Ammon's horn (tissue), 1 donor: ENCODE measurements at regions not wholly inside any gene's neighbourhood (a gene's known extent, or its start where the extent isn't known, plus 50 kb on each side); places are given as distances from the start of the nearest gene placed in this dataset.
"Not testable (repeated sequence)": the region's sequence is repeated elsewhere in the genome, so short reads cannot be mapped to it uniquely, and the experiment has no call there.

ENCODE experiments used
- DNase-seq: peaks from one replicate; pipeline ENCODE4 v3.0.0-alpha.2; 2016; ENCODE audit warnings: low spot score

DNA sequence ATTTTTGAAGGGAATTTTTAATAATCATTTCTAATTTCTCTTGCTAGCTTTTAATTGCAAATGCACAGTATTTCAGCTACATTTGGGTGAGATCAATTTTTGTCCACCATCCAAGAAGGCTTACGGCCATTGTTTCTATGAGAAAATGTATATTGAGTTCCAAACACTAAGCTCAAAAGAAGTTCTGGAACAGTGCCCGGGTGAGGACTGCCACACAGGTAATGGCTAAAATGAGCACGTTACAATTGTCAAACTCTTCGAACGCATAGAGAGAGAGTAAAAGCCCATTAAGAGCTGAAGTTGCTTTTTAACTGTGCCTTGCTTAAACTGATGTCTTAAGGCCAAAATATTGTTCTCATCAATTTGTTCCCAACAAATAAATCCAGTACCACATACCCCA is 755.0 kb downstream of the DIAPH3 start:
- no peak for DNase-seq

DNA sequence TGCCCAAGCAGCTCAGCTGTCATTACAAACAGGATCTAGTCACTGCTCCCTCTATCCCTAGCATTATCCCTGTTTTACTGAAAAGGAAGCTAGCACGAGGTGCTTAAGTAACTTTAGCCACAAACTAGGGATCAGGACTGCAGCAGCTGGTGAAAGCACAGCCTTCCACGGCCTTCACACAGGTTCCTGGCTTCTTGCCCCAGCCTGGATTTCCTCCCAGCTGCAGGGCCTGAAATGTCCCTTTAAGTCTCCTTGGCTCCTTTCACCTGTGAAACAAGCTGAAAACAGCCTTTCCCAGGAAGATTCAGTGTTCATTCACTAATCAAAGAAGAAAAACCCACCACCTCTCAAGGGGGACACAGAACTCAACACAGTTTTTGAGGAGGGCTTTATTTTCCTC is 754.5 kb downstream of the DIAPH3 start:
- peak; percentile 35 for DNase-seq

GRCh38 chr13:59409634-59410200 is 754.0 kb downstream of the DIAPH3 start:
- no peak for DNase-seq

DNA sequence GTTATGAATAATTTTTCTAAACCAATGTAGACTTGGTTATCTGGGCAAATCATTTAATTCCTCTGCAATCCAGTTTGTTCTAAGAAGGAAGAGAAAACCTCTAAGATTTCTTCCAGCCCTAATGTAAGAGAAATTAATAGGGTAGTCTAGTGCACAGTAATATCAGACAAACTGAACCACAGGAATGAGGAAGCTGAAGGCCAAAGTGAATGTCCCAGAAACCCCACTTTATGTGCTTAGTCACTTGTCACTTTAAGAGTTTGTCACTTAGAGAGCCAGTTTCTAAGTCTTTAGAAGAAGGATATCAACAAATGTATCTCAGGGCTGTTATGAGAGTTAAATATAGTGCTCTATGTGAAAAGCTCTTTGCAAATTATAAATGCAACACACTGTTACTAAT is 750.6 kb downstream of the DIAPH3 start:
- DNase-seq: no peak

DNA sequence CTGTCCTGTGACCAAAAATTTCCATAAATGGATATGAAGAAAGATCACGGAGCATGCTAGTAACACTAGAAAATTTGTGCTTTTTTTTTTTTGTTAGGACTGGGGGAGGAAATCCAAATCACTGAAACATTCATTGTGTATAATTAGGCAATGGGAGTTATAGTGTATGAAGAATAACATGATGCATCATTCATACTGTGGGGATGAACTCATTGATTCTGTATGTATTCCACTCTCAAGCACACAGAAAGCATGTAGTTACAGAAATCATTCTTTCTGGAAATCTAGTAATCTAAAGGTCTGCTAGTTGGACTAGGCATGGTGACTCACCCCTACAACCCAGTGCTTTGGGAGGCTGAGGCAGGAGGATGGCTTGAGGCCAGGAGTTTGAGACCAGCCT is 749.7 kb downstream of the DIAPH3 start:
- DNase-seq: no peak

DNA sequence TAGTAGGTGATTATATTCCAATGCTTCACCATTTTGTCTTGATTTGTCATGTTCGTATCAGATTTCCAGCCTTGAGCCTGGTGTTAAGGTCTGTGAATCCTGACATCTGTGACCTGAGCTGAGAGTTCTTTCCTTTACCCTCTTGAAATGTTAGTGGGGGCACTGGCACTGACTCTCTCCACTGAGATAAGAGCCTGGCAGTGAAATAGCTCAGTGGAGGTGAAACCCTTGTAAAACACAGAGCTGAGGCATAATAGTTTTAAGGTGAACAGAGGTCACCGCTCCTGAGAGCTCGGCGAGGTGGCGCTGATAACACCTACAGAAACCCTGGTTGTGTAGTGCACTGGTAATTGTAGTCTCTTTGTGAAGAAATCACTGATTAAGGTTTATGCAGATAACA is 748.2 kb downstream of the DIAPH3 start:
- no peak for DNase-seq

- no peak for DNase-seq
Observed at GRCh38 chr13:59416561-59416960, 747.2 kb downstream of the DIAPH3 start.

DNA sequence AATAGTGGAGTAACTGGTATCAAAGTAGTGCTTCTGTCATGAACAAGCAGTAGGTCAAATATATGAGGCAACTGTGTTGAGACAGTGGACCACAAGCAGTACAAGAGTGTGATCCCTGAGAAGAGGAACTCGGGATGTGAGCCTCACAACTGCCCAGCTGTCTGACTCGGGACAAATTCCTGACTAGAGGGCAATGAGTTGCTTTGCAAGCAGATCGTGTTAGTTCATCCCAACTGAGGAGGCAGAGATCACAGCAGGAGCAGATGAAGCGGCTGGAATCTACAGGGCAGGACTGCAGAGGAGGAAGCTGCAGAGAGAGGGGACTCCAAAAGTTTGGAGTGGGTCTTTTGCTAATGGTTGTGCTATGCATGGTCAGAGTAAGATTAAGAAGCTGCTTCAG is 741.1 kb downstream of the DIAPH3 start:
- DNase-seq: no peak

- no peak for DNase-seq
Observed at GRCh38 chr13:59423708-59424340, 739.9 kb downstream of the DIAPH3 start.

DNA sequence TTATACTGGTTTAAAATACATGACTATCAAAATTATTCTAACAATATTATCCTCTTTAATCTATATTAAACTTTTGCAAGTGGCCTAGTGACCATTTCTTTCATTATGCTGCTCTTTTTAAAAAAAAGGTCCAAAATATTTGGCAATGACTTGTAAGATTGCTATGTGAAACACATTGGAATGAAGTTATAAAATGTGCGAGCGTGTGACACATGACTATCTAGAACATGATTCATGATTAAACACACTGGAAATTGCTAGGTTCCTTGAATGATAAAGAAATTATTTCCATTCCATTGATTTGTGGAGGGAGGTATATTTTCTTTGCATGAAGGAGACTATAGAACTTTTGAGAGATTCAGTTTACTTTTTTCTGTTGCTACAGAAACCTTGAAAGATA is 739.1 kb downstream of the DIAPH3 start:
- DNase-seq: no peak

GRCh38 chr13:59425211-59425741 is 738.5 kb downstream of the DIAPH3 start:
- DNase-seq: no peak

DNA sequence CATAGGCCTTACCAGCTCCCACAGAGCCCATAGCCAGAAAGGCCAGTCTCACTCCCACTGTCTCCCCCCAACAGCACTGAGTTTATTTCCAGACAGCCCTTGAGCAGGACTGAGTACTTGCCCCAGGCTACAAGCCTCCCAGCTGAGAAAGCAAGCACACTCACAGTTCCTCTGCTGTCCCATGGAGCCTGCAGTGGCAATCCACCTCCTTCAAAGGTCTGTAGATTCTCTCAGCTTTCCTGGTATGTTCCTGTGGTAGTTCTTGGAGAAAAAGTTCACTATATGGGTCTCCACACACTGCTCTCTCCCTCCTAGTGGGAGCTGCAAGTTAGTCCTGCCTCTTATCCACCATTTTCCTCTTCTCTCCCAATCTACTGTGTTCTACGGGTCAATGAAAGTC is 728.7 kb downstream of the DIAPH3 start:
- no peak for DNase-seq

DNA sequence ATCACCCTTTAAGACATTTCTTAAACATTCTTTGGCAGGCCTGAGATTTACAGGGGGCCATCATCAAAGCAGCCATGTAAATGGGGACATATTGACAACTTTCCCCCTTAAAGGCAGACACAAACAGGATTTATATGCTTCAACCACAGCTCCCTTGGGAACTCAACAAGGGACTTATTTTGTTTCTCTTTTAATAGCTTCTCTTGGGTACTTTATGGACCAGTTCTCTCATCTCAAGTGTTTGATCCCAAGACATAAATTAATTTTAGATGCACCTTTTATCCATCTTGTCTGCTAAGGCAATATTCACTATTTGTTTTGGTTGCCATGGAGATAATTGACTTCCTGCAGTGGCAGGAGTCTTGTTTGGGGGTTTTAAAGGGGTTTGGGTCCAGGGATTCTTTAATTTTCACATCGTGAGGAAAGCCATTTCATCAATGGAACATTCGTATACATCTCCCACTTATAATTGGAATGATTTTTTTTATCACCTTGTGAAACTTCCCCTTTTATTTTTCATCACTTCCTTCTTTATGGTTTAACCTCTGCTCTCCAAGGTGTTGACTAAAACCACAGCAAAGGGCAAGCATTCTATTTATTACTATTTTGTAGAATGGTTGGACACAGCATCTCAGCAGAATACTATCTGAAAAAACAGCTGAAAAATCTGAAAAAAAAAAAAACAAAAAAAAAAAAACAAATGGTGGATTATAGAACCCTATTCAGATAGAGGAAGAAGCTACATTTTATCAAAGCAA is 726.0 kb downstream of the DIAPH3 start:
- DNase-seq: no peak

- no peak for DNase-seq
Observed at GRCh38 chr13:59439776-59440428, 723.8 kb downstream of the DIAPH3 start.

- DNase-seq: not testable (repeated sequence)
Observed at GRCh38 chr13:59441068-59441467, 722.7 kb downstream of the DIAPH3 start.

DNA sequence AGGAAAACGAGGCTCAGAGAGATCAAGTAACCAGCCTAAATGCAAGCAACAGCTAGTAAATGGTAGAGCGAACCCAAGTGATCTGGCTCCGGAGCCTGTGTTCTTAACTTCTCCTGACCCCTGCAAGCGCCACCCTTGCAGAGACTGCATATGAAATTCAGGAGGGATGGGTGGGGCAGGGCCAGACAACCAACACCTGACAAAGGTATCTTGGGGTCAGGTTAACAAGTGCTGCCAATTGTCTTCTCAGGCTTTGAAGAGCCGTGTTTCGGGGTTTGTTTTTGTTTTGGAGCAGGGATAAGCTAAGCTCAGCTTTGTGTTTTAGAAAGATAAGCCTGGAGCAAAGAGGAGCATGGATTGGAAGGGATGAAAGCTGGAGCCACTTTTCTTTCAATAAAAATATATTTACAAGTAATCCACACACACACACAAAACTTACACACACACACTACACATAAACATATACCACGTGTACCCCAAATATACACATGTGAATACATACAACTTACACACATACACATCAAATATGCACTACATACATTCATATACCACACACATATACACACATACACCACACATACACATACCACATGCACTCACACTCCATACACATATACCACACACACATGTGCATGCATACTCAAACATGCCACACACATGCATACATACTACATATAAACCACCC is 722.0 kb downstream of the DIAPH3 start:
- DNase-seq: no peak

DNA sequence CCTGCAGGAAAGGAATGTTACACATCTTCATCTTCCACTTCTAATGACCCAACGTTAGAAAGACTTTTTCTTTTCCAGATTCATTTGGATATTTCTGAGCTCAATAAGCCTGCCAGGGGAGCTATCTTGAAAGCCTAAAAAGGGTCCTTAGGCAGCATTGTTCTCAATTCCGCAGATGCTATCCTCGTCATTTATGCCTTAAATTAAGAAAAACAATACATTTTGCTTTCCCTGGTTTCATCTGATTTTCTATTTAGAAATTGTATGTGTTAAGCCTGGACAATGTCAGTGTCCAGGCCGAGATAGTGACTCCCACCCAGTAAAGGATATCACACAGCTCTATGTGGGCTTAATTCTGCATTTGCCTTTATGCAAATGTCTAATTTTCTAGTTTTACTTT is 721.3 kb downstream of the DIAPH3 start:
- no peak for DNase-seq

DNA sequence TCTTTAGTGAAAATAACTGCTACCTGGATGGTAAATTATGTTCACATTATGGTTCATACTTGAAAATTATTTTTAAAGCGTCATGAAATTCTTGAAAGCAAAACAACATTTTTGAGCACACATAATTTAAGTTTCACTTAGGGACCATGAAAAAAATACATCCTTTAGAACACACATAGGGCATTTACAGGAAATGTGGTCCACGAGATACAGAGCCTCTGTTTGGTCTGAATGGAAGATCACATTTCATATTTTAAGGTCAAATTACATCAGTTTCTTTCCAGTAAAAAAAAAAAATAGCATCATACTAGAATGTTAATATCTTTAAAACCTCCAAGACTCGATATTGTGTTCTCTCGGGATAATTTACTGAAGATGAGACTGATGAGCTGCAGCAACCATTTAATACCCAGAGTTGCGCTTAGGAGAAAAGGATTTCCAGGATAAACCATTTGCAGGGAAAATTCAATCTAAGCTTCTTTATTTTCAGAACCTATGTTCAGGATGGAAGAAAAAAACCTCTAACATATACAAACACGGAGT is 720.7 kb downstream of the DIAPH3 start:
- no peak for DNase-seq

DNA sequence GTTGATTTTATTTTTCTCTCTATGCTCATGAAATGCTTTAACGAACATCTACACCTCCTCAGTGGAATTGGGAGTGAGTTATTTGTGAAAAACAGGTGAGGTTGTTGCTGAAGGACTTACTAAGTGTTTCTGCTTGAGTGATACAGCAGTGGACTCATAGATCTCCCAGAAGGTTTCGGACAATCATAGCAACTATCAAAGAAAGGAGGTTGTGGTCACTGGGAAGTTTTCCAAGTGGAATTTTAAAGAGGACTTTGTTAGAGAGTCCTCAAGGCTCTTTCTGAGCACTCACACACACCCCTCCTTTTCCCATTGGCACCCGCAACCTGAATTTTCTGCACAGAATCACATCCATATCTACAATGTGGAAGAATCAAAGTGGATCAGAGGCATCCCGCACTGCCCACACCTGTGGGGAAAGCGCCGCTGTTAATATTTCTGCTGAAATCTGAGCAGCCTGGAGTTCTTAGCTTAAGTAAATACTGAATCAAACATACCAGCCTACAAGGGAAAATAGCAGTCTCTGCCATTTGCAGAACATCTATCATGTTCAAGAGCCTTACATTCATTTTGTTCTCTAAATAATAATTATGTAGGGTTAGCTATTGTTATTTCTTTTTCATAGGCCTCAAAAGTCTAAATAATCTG is 719.4 kb downstream of the DIAPH3 start:
- DNase-seq: no peak

GRCh38 chr13:59445812-59446211 is 717.9 kb downstream of the DIAPH3 start:
- no peak for DNase-seq

DNA sequence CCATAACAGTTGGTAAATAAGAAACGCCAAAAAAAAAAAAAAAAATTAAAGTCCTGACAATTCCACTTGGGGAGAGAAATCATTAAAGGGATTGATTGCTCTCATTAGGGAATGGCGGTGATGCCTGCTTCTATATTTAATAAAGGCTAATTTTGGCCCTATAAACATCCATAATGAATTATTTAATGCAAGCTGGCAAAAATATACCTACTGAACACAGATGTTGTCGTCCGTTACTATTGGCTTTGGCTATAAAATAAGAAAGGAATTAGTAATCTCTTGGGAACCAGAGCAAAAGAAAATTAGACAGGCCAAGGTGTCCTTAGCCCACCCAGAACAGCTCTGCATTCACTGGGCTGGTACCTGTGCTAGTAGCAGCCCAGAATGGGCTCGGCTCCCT is 717.3 kb downstream of the DIAPH3 start:
- no peak for DNase-seq
